Sigmoid colon (tissue), 6 donors: ENCODE measurements at regions not wholly inside any gene's neighbourhood (a gene's known extent, or its start where the extent isn't known, plus 50 kb on each side); places are given as distances from the start of the nearest gene placed in this dataset.

Experiments
- DNase-seq: peaks from one replicate; pipeline ENCODE4 v3.0.0-alpha.2; 2019
- H3K27ac ChIP-seq, 4 donors: fragments of 200-600 bp; sonication (generic); one replicate each; pipeline ENCODE4 v1.5.1; 2016 to 2019; ENCODE audit warnings: mild to moderate bottlenecking in 1 of 4
- H3K27me3 ChIP-seq, 3 donors: fragments of 200-600 bp; sonication (generic); one replicate each; pipeline ENCODE4 v1.5.1; 2019; ENCODE audit warnings: mild to moderate bottlenecking in 1 of 3
- H3K36me3 ChIP-seq, 4 donors: fragments of 200-600 bp; sonication (generic); one replicate each; pipeline ENCODE4 v1.5.1; 2016 to 2019
- H3K4me1 ChIP-seq, 4 donors: fragments of 200-600 bp; sonication (generic); one replicate each; pipeline ENCODE4 v1.5.1; 2017 to 2019
- H3K4me3 ChIP-seq, 4 donors: fragments of 200-600 bp; sonication (generic); one replicate each; pipeline ENCODE4 v1.5.1; 2017 to 2019; ENCODE audit warnings: mild to moderate bottlenecking in 2 of 4, moderate library complexity in 1 of 4
- H3K9me3 ChIP-seq, 4 donors: fragments of 200-600 bp in 3 of 4; sonication (generic) in 3 of 4; one replicate each; pipeline versions ENCODE4 v1.5.1 to v1.6.1; 2013 to 2019
- EP300 ChIP-seq, 4 donors: sonication (generic); formaldehyde crosslinking; IDR thresholded peaks; one replicate each; pipeline ENCODE4 v1.6.1; 2017; ENCODE audit warnings: antibody characterized with exemption in 4 of 4
- POLR2A ChIP-seq, 2 donors: fragments of 450-650 bp; IDR thresholded peaks; one replicate each; pipeline ENCODE4 v1.6.1; 2016; ENCODE audit warnings: antibody characterized with exemption in 2 of 2, mild to moderate bottlenecking in 2 of 2, moderate library complexity in 2 of 2
- POLR2AphosphoS5 ChIP-seq, 4 donors: sonication (generic); formaldehyde crosslinking; IDR thresholded peaks; one replicate each; pipeline ENCODE4 v1.6.1; 2017; ENCODE audit warnings: antibody characterized with exemption in 4 of 4
- WGBS, 2 donors: extraction: QIAGEN DNeasy Blood & Tissue Kit; methylation state at CpG; one replicate each; pipeline ENCODE4 v1.1.7; 2013; 5-methylcytosine and 5-hydroxymethylcytosine counted together
- intact Hi-C: fragments of 100-400 bp; cut with DNase I; formaldehyde crosslinking; loops from one replicate; pipeline ENCODE4 v1.15.1; 2023
- TF ChIP-seq, protein P1 (sequence below), 4 experiments: fragments of 450-650 bp in 3 of 4; fragments of 200-600 bp in 1 of 4; IDR thresholded peaks; one replicate each; pipeline ENCODE4 v1.5.1; 2016 to 2019; ENCODE audit warnings: antibody characterized with exemption in 4 of 4, mild to moderate bottlenecking in 3 of 4, moderate library complexity in 2 of 4
- donor health status: healthy with polysubstance abuse.
- donor health status: healthy.

DNA sequence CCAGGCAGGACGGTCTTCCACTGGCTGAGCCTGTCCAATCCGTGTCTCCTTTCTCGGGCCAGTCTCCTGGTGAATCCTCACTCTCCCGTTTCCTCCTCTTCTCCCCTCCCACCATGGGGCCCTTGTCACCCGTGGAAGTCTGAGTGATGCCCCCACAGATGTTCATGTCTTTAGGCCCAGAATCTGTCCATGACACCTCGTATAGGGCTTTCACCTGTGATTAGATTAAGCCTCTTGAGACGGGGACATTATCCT lies 193.5 kb downstream of the ZFP36L2 start:
- H3K4me1 ChIP-seq: peaks cover 0 to 20% (median 16%) of the 10 kb centered on the region in 4 donors
- no peak overlapping the region for H3K4me3 ChIP-seq
- H3K9me3 ChIP-seq: no peaks in the 10 kb centered on the region
- peak overlapping the region; percentile 52 to 65 (median 60) for H3K27ac ChIP-seq
- intact Hi-C loops: loop anchor here (5.0 kb wide), 1 partner anchor 44 kb away; no protein-coding TSS in a partner anchor
- H3K36me3 ChIP-seq: no peaks in the 10 kb centered on the region
- DNase-seq: peak; percentile 46
- WGBS, 2 donors: 31 to 71% methylated on average over 7 of the region's 7 CpGs
- no peaks in the 10 kb centered on the region for H3K27me3 ChIP-seq
- TF ChIP-seq, protein P1, sequence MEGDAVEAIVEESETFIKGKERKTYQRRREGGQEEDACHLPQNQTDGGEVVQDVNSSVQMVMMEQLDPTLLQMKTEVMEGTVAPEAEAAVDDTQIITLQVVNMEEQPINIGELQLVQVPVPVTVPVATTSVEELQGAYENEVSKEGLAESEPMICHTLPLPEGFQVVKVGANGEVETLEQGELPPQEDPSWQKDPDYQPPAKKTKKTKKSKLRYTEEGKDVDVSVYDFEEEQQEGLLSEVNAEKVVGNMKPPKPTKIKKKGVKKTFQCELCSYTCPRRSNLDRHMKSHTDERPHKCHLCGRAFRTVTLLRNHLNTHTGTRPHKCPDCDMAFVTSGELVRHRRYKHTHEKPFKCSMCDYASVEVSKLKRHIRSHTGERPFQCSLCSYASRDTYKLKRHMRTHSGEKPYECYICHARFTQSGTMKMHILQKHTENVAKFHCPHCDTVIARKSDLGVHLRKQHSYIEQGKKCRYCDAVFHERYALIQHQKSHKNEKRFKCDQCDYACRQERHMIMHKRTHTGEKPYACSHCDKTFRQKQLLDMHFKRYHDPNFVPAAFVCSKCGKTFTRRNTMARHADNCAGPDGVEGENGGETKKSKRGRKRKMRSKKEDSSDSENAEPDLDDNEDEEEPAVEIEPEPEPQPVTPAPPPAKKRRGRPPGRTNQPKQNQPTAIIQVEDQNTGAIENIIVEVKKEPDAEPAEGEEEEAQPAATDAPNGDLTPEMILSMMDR (IDR thresholded peaks at IDR 0.05): no peak
- TF ChIP-seq POLR2AphosphoS5 (IDR thresholded peaks at IDR 0.05): no peak
- no peak for TF ChIP-seq EP300 (IDR thresholded peaks at IDR 0.05)
- no peak for TF ChIP-seq POLR2A (IDR thresholded peaks at IDR 0.05)

DNA sequence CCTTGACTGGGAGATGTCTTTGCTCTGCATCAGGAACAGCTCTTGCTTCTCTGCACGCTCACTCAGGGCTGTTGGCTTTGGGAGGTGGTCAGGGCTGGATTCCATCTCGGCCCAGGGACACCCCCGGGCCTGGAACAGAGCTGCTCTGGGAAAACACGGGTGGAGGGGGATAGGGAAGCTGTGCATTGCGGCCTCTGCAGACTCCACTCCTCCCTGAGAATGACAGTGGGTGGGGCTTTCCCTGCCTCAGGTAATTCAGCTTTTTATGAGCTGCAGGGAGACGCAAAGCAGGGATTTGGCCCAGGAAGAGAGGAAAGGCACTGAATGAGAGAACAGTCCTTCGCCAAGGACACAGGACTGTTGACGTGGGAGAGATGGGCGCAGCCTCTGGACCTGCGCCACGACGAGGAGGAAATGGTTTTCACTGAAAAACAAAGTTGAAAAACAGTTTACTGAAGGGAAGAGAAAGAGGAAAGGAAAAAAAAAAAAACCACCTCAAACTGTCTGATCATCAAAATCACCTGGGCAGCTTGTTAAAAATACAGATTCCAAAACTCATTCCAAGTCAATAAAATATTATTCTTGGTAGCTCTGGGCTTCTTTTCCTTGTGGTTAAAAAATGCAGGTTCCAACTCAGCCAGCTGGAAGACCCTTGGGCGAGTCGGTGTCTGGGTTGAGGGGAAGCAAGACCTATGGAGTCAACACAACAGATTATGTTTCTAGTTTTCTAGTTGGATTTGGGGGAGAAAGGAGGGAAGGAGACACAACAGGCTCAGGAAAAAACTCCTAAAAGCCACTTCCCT lies 194.0 kb downstream of the ZFP36L2 start:
- no peaks in the 10 kb centered on the region for H3K27me3 ChIP-seq
- peaks cover 0 to 18% (median 16%) of the 10 kb centered on the region in 4 donors for H3K4me1 ChIP-seq
- H3K4me3 ChIP-seq: no peak overlapping the region
- peak; percentile 88 for DNase-seq
- WGBS, 2 donors: 7 to 43% methylated on average over 14 of the region's 14 CpGs
- peak in 1 of 4 donors; percentile 11 for TF ChIP-seq EP300 (IDR thresholded peaks at IDR 0.05)
- TF ChIP-seq, protein P1 (IDR thresholded peaks at IDR 0.05): no peak
- TF ChIP-seq POLR2A (IDR thresholded peaks at IDR 0.05): peak in 1 of 2 donors; percentile 24
- TF ChIP-seq POLR2AphosphoS5 (IDR thresholded peaks at IDR 0.05): peak; percentile 17 to 66 (median 42)
- no peaks in the 10 kb centered on the region for H3K9me3 ChIP-seq
- peak overlapping the region; percentile 52 to 65 (median 60) for H3K27ac ChIP-seq
- intact Hi-C loops: loop anchor here (5.0 kb wide), 1 partner anchor 45 kb away; no protein-coding TSS in a partner anchor
- H3K36me3 ChIP-seq: no peaks in the 10 kb centered on the region

DNA sequence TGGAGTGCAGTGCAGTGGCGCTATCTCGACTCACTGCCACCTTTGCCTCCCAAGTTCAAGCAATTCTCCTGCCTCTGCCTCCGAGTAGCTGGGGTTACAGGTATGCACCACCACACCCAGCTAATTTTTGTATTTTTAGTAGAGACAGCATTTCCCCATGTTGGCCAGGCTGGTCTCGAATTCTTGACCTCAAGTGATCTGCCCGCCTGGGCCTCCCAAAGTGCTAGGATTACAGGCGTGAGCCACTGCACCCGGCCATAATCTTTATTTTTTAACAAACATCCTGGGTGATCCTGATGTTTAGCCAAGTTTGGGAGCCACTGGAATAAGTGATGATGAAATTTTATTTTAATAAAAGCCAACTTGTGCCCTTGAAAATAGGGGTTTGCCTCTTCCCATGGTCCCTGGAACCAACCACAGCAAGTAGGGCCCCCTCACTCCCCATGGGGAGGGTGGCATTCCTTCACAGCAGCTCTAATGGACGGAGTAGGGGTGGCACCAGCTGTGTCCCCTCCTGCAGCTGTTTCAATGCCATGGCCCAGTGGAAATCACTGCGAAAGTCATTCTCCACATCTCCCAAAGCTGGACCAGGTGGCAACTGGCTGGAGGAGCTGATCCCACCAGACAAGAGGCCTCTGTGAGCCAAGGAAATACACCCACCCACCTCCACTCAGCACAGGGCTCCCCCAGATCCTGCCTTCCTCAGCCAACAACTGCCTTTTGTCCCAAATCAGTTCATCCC lies 194.8 kb downstream of the ZFP36L2 start:
- Histone ChIP-seq H3K4me3 (no peak overlapping the region), H3K9me3 (no peaks in the 10 kb centered on the region), H3K36me3 (no peaks in the 10 kb centered on the region), H3K27me3 (no peaks in the 10 kb centered on the region), H3K27ac (peak overlapping the region; percentile 52 to 65 (median 60)), H3K4me1 (peaks cover 0 to 18% (median 16%) of the 10 kb centered on the region in 4 donors)
- 43 to 76% methylated on average over 9 of the region's 9 CpGs for WGBS, 2 donors
- intact Hi-C loops: loop anchor here (5.0 kb wide), 1 partner anchor 46 kb away; no protein-coding TSS in a partner anchor
- peak; percentile 19 for DNase-seq
- TF ChIP-seq POLR2A (IDR thresholded peaks at IDR 0.05) (no peak), POLR2AphosphoS5 (IDR thresholded peaks at IDR 0.05) (no peak), EP300 (IDR thresholded peaks at IDR 0.05) (no peak)
- TF ChIP-seq, protein P1 (IDR thresholded peaks at IDR 0.05): no peak

GRCh38 chr2:43030551-43031307 lies 195.7 kb downstream of the ZFP36L2 start:
- no peaks in the 10 kb centered on the region for H3K27me3 ChIP-seq
- intact Hi-C loops: loop anchor here (5.0 kb wide), 1 partner anchor 47 kb away; no protein-coding TSS in a partner anchor
- WGBS, 2 donors: 90 to 91% methylated on average over 10 of the region's 10 CpGs
- DNase-seq: peak; percentile 57
- no peaks in the 10 kb centered on the region for H3K9me3 ChIP-seq
- TF ChIP-seq POLR2A (IDR thresholded peaks at IDR 0.05) (no peak), POLR2AphosphoS5 (IDR thresholded peaks at IDR 0.05) (no peak), EP300 (IDR thresholded peaks at IDR 0.05) (no peak)
- TF ChIP-seq, protein P1 (IDR thresholded peaks at IDR 0.05): no peak
- H3K4me1 ChIP-seq: peaks cover 0 to 18% (median 16%) of the 10 kb centered on the region in 4 donors
- H3K27ac ChIP-seq: no peak overlapping the region
- no peak overlapping the region for H3K4me3 ChIP-seq
- no peaks in the 10 kb centered on the region for H3K36me3 ChIP-seq
